ENCODE measurements at regions not wholly inside any gene's neighbourhood (a gene's known extent, or its start where the extent isn't known, plus 50 kb on each side); places are given as distances from the start of the nearest gene placed in this dataset.

GRCh38 chr4:153844144-153844543 lies 55.3 kb upstream of the SFRP2 start:
- BruUV-seq (replicated peaks), result no TSS peak
- no peak for DNase-seq (ENCODE audit: low read depth, low spot score)

More at GRCh38 chr4:153844144-153844543, 55.3 kb upstream of the SFRP2 start:
- Histone ChIP-seq H3K36me3 (ENCODE audit: control insufficient read depth, insufficient read depth, low read length) (no peaks in the 10 kb centered on the region), H3K4me1 (ENCODE audit: control insufficient read depth, insufficient read depth, low read length) (no peaks in the 10 kb centered on the region), H3K27me3 (ENCODE audit: control insufficient read depth, insufficient read depth, low read length) (no peaks in the 10 kb centered on the region), H3K9me3 (ENCODE audit: control insufficient read depth, insufficient read depth, low read depth, low read length) (no peaks in the 10 kb centered on the region), H3K4me3 (ENCODE audit: low read depth in 2 of 2, low read length in 2 of 2) (no peak overlapping the region), H3K27ac (ENCODE audit: low read length) (no peak overlapping the region)
- intact Hi-C loops (cut with micrococcal nuclease; ENCODE audit: unreplicated experiment) (no loop called here), in situ Hi-C loops (cut with HindIII; ENCODE audit: low pct_unique_long_range_greater_than_20kb, low sequenced_read_pairs) (no loop called here)
- no peak for ATAC-seq
- ChIA-PET CTCF (no interaction called here), POLR2A (no interaction called here)
- TF ChIP-seq TCF7L2 (IDR thresholded peaks at IDR 0.05; ENCODE audit: low read depth, low read length), result no peak
- no peak for TF ChIP-seq POLR2AphosphoS5 (IDR thresholded peaks at IDR 0.05; ENCODE audit: low read depth, low read length)
- TF ChIP-seq SIN3A (IDR thresholded peaks at IDR 0.05; ENCODE audit: borderline replicate concordance, insufficient read depth, low read depth, low read length), result no peak
- TF ChIP-seq CTCF (IDR thresholded peaks at IDR 0.05), result no peak
- TF ChIP-seq REST (IDR thresholded peaks at IDR 0.05; ENCODE audit: insufficient read depth in 1 of 2, low read depth in 2 of 2, low read length in 1 of 2), result no peak
